KMS-11 (cell line): ENCODE measurements at regions not wholly inside any gene's neighbourhood (a gene's known extent, or its start where the extent isn't known, plus 50 kb on each side); places are given as distances from the start of the nearest gene placed in this dataset.

Source experiments
- H2AFZ ChIP-seq: fragments of 200-600 bp; sonication (generic); 2 replicates; pipeline ENCODE4 v1.6.1; 2016; ENCODE audit warnings: antibody characterized with exemption, mixed run types, low read depth
- H3K27ac ChIP-seq: fragments of 200-600 bp; sonication (generic); 2 replicates; pipeline ENCODE4 v1.6.1; 2016; ENCODE audit warnings: mild to moderate bottlenecking, mixed run types
- H3K27me3 ChIP-seq: fragments of 200-600 bp; sonication (generic); 2 replicates; pipeline ENCODE4 v1.6.1; 2017; ENCODE audit warnings: mild to moderate bottlenecking, low read depth, mixed run types, moderate library complexity; ENCODE audit not compliant: insufficient read depth
- H3K36me3 ChIP-seq: fragments of 200-600 bp; sonication (generic); 2 replicates; pipeline ENCODE4 v1.6.1; 2017; ENCODE audit warnings: mild to moderate bottlenecking, mixed run types; ENCODE audit not compliant: insufficient read depth
- H3K4me1 ChIP-seq: fragments of 200-600 bp; sonication (generic); 2 replicates; pipeline ENCODE4 v1.6.1; 2016; ENCODE audit warnings: mild to moderate bottlenecking, low read depth, mixed run types; ENCODE audit not compliant: poor library complexity, severe bottlenecking
- H3K4me2 ChIP-seq: fragments of 200-600 bp; sonication (generic); 2 replicates; pipeline ENCODE4 v1.7.0; 2016; ENCODE audit warnings: mild to moderate bottlenecking, mixed run types
- H3K4me3 ChIP-seq: fragments of 200-600 bp; sonication (generic); IDR thresholded peaks from 2 replicates; pipeline ENCODE4 v1.6.1; 2017; ENCODE audit warnings: low read depth, low read length, mixed read lengths; ENCODE audit not compliant: insufficient read depth
- H3K79me2 ChIP-seq: fragments of 200-600 bp; sonication (generic); 2 replicates; pipeline ENCODE4 v1.6.1; 2016; ENCODE audit warnings: low read depth, mixed run types; ENCODE audit not compliant: insufficient read depth
- H3K9ac ChIP-seq: fragments of 200-600 bp; sonication (generic); 2 replicates; pipeline ENCODE4 v1.6.1; 2016; ENCODE audit warnings: mild to moderate bottlenecking, mixed run types
- H4K20me1 ChIP-seq: fragments of 200-600 bp; sonication (generic); 2 replicates; pipeline ENCODE4 v1.6.1; 2016; ENCODE audit warnings: mild to moderate bottlenecking, mixed run types; ENCODE audit not compliant: insufficient read depth
- TF ChIP-seq, protein P1 (sequence below): fragments of 200-600 bp; sonication (generic); conservative IDR thresholded peaks from 2 replicates; pipeline ENCODE4 v1.6.1; 2017; ENCODE audit warnings: low read depth, mild to moderate bottlenecking, antibody characterized with exemption, low read length, moderate library complexity, mixed read lengths

- H3K4me1 ChIP-seq = no peaks in the 10 kb centered on the region
- no peak overlapping the region for H3K4me2 ChIP-seq
- H2AFZ ChIP-seq = no peak overlapping the region
- H3K36me3 ChIP-seq = no peaks in the 10 kb centered on the region
- TF ChIP-seq, protein P1, sequence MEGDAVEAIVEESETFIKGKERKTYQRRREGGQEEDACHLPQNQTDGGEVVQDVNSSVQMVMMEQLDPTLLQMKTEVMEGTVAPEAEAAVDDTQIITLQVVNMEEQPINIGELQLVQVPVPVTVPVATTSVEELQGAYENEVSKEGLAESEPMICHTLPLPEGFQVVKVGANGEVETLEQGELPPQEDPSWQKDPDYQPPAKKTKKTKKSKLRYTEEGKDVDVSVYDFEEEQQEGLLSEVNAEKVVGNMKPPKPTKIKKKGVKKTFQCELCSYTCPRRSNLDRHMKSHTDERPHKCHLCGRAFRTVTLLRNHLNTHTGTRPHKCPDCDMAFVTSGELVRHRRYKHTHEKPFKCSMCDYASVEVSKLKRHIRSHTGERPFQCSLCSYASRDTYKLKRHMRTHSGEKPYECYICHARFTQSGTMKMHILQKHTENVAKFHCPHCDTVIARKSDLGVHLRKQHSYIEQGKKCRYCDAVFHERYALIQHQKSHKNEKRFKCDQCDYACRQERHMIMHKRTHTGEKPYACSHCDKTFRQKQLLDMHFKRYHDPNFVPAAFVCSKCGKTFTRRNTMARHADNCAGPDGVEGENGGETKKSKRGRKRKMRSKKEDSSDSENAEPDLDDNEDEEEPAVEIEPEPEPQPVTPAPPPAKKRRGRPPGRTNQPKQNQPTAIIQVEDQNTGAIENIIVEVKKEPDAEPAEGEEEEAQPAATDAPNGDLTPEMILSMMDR = no peak
- H3K9ac ChIP-seq = no peak overlapping the region
- no peak overlapping the region for H3K27ac ChIP-seq
- H4K20me1 ChIP-seq = no peaks in the 10 kb centered on the region
- H3K27me3 ChIP-seq = no peaks in the 10 kb centered on the region
- H3K79me2 ChIP-seq = no peaks in the 10 kb centered on the region
- H3K4me3 ChIP-seq = no peak overlapping the region
These were observed 644.1 kb downstream of the KCNJ2 start for GRCh38 chr17:70813355-70813930.

- Histone ChIP-seq H4K20me1 (no peaks in the 10 kb centered on the region), H3K9ac (no peak overlapping the region), H2AFZ (no peak overlapping the region), H3K4me3 (no peak overlapping the region), H3K27ac (no peak overlapping the region), H3K4me2 (no peak overlapping the region), H3K27me3 (no peaks in the 10 kb centered on the region), H3K79me2 (no peaks in the 10 kb centered on the region), H3K36me3 (no peaks in the 10 kb centered on the region), H3K4me1 (no peaks in the 10 kb centered on the region)
- TF ChIP-seq, protein P1 = no peak
These were observed 649.9 kb downstream of the KCNJ2 start for GRCh38 chr17:70819183-70819582.

DNA sequence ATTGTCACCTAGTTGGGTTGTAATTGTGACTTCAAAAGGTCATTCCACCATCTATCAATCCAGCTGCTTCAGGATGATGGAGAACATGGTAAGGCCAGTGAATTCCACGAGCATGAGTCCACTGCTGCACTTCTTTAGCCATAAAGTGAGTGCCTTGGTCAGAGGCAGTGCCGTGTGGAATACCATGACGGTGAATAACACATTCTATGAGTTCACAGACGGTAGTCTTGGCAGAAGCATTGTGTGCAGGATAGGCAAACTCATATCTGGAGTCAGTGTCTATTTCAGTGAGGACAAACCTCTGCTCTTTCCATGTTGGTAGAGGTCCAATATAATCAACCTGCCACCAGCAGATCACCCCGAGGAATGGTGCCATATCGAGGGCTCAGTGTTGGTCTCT is 650.9 kb downstream of the KCNJ2 start:
- Histone ChIP-seq H3K4me2 (no peak overlapping the region), H3K9ac (no peak overlapping the region), H3K4me3 (no peak overlapping the region), H3K79me2 (no peaks in the 10 kb centered on the region), H3K36me3 (no peaks in the 10 kb centered on the region), H3K4me1 (no peaks in the 10 kb centered on the region), H4K20me1 (no peaks in the 10 kb centered on the region), H2AFZ (no peak overlapping the region), H3K27ac (no peak overlapping the region), H3K27me3 (no peaks in the 10 kb centered on the region)
- TF ChIP-seq, protein P1 = no peak

DNA sequence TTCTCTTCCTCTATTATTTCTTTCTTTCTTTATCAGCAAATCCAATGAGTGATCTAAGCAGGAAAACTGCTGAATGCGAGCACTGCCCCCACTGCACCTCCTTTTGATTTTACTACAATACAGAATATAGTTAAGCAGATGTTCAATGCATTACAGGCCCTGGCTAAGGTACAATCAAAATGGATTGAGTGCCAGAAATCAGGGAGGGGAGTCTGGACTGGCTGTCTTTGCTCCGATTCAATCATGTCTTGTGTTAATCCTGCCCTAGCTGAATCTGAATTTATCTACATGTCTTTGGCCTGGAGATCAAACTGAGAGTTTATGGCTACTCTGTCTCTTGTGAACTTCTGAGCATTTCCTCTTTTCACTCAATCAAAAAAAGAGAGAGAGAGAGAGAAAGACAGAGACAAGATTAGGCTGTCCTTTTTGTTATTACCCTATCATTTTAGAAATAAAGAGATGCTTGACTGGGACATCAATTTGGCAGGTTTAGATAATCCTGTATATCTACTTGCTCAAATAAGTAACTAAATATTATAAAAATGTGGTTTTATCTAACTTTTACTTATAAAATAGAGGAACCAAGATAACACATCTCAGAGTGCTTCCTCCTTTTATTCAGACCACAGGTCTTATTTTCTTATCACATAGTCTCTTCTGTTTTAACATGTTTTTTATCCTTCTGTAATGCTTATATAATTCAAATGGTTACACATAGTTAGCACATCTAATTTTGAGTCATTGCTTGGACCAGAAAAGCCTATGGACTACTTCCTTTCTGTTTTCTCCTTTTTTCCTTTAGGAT is 656.2 kb downstream of the KCNJ2 start:
- TF ChIP-seq, protein P1 = no peak
- Histone ChIP-seq H3K79me2 (no peaks in the 10 kb centered on the region), H2AFZ (no peak overlapping the region), H3K27ac (no peak overlapping the region), H3K4me2 (no peak overlapping the region), H3K4me1 (no peaks in the 10 kb centered on the region), H3K4me3 (no peak overlapping the region), H3K36me3 (no peaks in the 10 kb centered on the region), H3K9ac (no peak overlapping the region), H3K27me3 (no peaks in the 10 kb centered on the region), H4K20me1 (no peaks in the 10 kb centered on the region)
